SK-N-SH treated with all-trans-retinoic acid at 6 μM for 48 hours (cell line): ENCODE measurements at regions not wholly inside any gene's neighbourhood (a gene's known extent, or its start where the extent isn't known, plus 50 kb on each side); places are given as distances from the start of the nearest gene placed in this dataset.

ENCODE experiments used
- ATAC-seq: fragments of 200-7000 bp; cut with Tn5 transposase; 3 replicates; pipeline ENCODE4 v1.9.1; 2020; ENCODE audit warnings: mild to moderate bottlenecking, moderate library complexity
- BACH2 ChIP-seq: fragments of 250-450 bp; sonication (Bioruptor Pico); IDR thresholded peaks from 2 replicates; pipeline ENCODE4 v1.9.0; 2021; ENCODE audit warnings: mild to moderate bottlenecking, borderline replicate concordance
- CSDC2 ChIP-seq: fragments of 250-450 bp; sonication (Bioruptor Pico); IDR thresholded peaks from 2 replicates; pipeline ENCODE4 v1.5.0; 2020; ENCODE audit warnings: mild to moderate bottlenecking, moderate library complexity
- ESRRG ChIP-seq: fragments of 250-450 bp; sonication (Bioruptor Pico); IDR thresholded peaks from 2 replicates; pipeline ENCODE4 v1.6.1; 2021; ENCODE audit warnings: mild to moderate bottlenecking
- GLIS3 ChIP-seq: fragments of 250-450 bp; sonication (Bioruptor Pico); IDR thresholded peaks from 2 replicates; pipeline ENCODE4 v1.5.0; 2020; ENCODE audit warnings: mild to moderate bottlenecking, moderate library complexity
- ISL1 ChIP-seq: fragments of 250-450 bp; sonication (Bioruptor Pico); IDR thresholded peaks from 2 replicates; pipeline ENCODE4 v2.1.2; 2022; ENCODE audit warnings: mild to moderate bottlenecking, moderate library complexity
- OSR1 ChIP-seq: fragments of 250-450 bp; sonication (Bioruptor Pico); IDR thresholded peaks from 2 replicates; pipeline ENCODE4 v1.8.0; 2022; ENCODE audit warnings: moderate library complexity, mild to moderate bottlenecking, inconsistent platforms
- PPARA ChIP-seq: fragments of 250-450 bp; sonication (Bioruptor Pico); IDR thresholded peaks from 2 replicates; pipeline ENCODE4 v1.5.0; 2020; ENCODE audit warnings: mild to moderate bottlenecking, borderline replicate concordance
- RARB ChIP-seq: fragments of 250-450 bp; sonication (Bioruptor Pico); IDR thresholded peaks from 2 replicates; pipeline ENCODE4 v1.8.0; 2021; ENCODE audit warnings: mild to moderate bottlenecking, moderate library complexity
- SNAI2 ChIP-seq: fragments of 250-450 bp; sonication (Bioruptor Pico); IDR thresholded peaks from 2 replicates; pipeline ENCODE4 v1.5.0; 2020; ENCODE audit warnings: mild to moderate bottlenecking, moderate library complexity
- TCF4 ChIP-seq: fragments of 250-450 bp; sonication (Bioruptor Pico); IDR thresholded peaks from 2 replicates; pipeline ENCODE4 v1.8.0; 2021; ENCODE audit warnings: mild to moderate bottlenecking, moderate library complexity, borderline replicate concordance
- TOX ChIP-seq: fragments of 250-450 bp; sonication (Bioruptor Pico); IDR thresholded peaks from 2 replicates; pipeline ENCODE4 v1.8.0; 2021; ENCODE audit warnings: mild to moderate bottlenecking, moderate library complexity, borderline replicate concordance
- ZC3H10 ChIP-seq: fragments of 250-450 bp; sonication (Bioruptor Pico); IDR thresholded peaks from 2 replicates; pipeline ENCODE4 v1.5.1; 2021; ENCODE audit warnings: mild to moderate bottlenecking, moderate library complexity
- ZFP3 ChIP-seq: fragments of 250-450 bp; sonication (Bioruptor Pico); IDR thresholded peaks from 2 replicates; pipeline ENCODE4 v1.5.0; 2020; ENCODE audit warnings: mild to moderate bottlenecking, moderate library complexity
- ZFP30 ChIP-seq: fragments of 450-650 bp; formaldehyde crosslinking; IDR thresholded peaks from 2 replicates; pipeline ENCODE4 v1.5.0; 2022; ENCODE audit warnings: mild to moderate bottlenecking, moderate library complexity
- ZNF565 ChIP-seq: fragments of 450-650 bp; formaldehyde crosslinking; conservative IDR thresholded peaks from 2 replicates; pipeline ENCODE4 v1.5.0; 2020; ENCODE audit warnings: low read depth, mild to moderate bottlenecking, moderate library complexity
- ZNF70 ChIP-seq: fragments of 450-650 bp; formaldehyde crosslinking; IDR thresholded peaks from 2 replicates; pipeline ENCODE4 v1.5.0; 2020; ENCODE audit warnings: mild to moderate bottlenecking, moderate library complexity
- ZNF8 ChIP-seq: fragments of 450-650 bp; formaldehyde crosslinking; IDR thresholded peaks from 2 replicates; pipeline ENCODE4 v1.5.0; 2020; ENCODE audit warnings: mild to moderate bottlenecking, moderate library complexity
- TF ChIP-seq, protein P1 (sequence below): fragments of 250-450 bp; sonication (Bioruptor Pico); IDR thresholded peaks from 2 replicates; pipeline ENCODE4 v1.8.0; 2021; ENCODE audit warnings: low read depth, mild to moderate bottlenecking, moderate library complexity, borderline replicate concordance
- TF ChIP-seq, protein P2 (sequence below): fragments of 250-450 bp; sonication (Bioruptor Pico); IDR thresholded peaks from 2 replicates; pipeline ENCODE4 v1.5.0; 2020; ENCODE audit warnings: mild to moderate bottlenecking, moderate library complexity
- TF ChIP-seq, protein P3 (sequence below): fragments of 250-450 bp; sonication (Bioruptor Pico); IDR thresholded peaks from 2 replicates; pipeline ENCODE4 v1.5.1; 2021; ENCODE audit warnings: mild to moderate bottlenecking, moderate library complexity

DNA sequence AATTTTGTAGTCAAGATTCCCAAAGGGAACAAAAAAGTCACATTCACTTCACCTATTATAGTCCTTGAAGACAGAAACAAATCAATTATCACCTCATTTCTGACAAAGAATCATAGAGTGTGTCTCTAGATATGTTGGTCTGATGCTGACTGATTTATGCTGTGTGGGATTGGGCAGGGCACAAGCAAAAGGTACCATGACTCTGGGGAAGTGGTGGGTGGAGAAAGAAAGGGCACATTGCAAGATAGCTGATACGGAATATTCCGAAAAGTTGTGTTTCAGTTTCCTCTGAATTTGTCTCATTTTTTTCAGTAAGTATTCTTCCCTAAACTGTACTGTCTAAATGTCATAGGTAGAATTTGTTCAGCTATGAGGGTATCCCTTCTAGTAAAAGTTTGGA lies 268.0 kb downstream of the MREG start:
- TF ChIP-seq, protein P1, sequence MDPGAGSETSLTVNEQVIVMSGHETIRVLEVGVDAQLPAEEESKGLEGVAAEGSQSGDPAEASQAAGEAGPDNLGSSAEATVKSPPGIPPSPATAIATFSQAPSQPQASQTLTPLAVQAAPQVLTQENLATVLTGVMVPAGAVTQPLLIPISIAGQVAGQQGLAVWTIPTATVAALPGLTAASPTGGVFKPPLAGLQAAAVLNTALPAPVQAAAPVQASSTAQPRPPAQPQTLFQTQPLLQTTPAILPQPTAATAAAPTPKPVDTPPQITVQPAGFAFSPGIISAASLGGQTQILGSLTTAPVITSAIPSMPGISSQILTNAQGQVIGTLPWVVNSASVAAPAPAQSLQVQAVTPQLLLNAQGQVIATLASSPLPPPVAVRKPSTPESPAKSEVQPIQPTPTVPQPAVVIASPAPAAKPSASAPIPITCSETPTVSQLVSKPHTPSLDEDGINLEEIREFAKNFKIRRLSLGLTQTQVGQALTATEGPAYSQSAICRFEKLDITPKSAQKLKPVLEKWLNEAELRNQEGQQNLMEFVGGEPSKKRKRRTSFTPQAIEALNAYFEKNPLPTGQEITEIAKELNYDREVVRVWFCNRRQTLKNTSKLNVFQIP: no peak
- no peak for TF ChIP-seq ESRRG (CRISPR knock-in tag)
- no peak for TF ChIP-seq ZFP30 (CRISPR knock-in tag)
- TF ChIP-seq ZNF70 (CRISPR knock-in tag): no peak
- ATAC-seq: no peak

DNA sequence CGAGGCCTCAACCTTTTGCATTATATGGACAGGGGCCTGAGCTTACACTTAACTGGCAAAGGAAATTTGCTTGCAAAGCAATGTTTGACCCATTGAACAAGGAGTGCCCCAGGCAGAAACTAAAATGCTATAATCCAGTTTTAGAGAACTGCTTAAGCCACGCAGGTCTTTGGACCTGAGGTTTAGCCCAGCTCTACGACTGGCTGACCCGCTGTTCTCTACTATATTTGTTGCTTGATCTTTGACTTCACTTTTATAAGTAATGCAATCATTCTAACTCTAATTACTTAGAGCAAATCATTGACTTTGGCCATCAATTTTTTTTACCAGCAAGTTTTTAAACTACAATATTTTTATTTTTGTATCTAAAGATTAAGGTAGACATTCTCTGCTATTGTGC lies 268.8 kb downstream of the MREG start:
- no peak for TF ChIP-seq BACH2
- TF ChIP-seq, protein P1: no peak
- TF ChIP-seq, protein P2, sequence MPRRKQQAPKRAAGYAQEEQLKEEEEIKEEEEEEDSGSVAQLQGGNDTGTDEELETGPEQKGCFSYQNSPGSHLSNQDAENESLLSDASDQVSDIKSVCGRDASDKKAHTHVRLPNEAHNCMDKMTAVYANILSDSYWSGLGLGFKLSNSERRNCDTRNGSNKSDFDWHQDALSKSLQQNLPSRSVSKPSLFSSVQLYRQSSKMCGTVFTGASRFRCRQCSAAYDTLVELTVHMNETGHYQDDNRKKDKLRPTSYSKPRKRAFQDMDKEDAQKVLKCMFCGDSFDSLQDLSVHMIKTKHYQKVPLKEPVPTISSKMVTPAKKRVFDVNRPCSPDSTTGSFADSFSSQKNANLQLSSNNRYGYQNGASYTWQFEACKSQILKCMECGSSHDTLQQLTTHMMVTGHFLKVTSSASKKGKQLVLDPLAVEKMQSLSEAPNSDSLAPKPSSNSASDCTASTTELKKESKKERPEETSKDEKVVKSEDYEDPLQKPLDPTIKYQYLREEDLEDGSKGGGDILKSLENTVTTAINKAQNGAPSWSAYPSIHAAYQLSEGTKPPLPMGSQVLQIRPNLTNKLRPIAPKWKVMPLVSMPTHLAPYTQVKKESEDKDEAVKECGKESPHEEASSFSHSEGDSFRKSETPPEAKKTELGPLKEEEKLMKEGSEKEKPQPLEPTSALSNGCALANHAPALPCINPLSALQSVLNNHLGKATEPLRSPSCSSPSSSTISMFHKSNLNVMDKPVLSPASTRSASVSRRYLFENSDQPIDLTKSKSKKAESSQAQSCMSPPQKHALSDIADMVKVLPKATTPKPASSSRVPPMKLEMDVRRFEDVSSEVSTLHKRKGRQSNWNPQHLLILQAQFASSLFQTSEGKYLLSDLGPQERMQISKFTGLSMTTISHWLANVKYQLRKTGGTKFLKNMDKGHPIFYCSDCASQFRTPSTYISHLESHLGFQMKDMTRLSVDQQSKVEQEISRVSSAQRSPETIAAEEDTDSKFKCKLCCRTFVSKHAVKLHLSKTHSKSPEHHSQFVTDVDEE (CRISPR knock-in tag): no peak
- TF ChIP-seq, protein P3, sequence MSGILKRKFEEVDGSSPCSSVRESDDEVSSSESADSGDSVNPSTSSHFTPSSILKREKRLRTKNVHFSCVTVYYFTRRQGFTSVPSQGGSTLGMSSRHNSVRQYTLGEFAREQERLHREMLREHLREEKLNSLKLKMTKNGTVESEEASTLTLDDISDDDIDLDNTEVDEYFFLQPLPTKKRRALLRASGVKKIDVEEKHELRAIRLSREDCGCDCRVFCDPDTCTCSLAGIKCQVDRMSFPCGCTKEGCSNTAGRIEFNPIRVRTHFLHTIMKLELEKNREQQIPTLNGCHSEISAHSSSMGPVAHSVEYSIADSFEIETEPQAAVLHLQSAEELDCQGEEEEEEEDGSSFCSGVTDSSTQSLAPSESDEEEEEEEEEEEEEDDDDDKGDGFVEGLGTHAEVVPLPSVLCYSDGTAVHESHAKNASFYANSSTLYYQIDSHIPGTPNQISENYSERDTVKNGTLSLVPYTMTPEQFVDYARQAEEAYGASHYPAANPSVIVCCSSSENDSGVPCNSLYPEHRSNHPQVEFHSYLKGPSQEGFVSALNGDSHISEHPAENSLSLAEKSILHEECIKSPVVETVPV: no peak
- no peak for TF ChIP-seq RARB (CRISPR knock-in tag)
- no peak for TF ChIP-seq GLIS3 (CRISPR knock-in tag)
- no peak for TF ChIP-seq ISL1 (CRISPR knock-in tag)
- no peak for TF ChIP-seq ZNF8 (CRISPR knock-in tag)
- no peak for TF ChIP-seq CSDC2 (CRISPR knock-in tag)
- TF ChIP-seq ZFP3 (CRISPR knock-in tag): no peak
- TF ChIP-seq TCF4 (CRISPR knock-in tag): no peak
- TF ChIP-seq ZNF70 (CRISPR knock-in tag): no peak
- TF ChIP-seq ZFP30 (CRISPR knock-in tag): no peak

DNA sequence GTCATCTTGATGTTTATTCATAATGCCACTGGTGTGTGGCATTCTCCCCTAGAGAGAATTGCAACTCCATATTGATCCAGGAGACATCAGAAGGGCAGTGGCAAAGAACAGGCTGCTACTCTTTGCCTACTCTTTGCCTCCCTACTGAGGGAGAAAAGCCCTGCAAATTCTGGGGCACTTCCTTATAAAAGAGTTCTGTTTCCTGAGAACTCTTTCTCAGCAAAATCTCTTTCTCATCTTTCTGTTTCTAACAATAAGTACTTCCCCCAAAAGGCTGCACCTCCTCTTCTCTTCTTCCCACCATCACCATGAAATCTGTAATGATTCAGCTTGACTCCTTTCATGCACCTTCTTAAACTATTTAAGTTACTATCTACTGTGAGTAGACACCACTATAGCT lies 270.3 kb downstream of the MREG start:
- no peak for ATAC-seq
- TF ChIP-seq CSDC2 (CRISPR knock-in tag) (no peak), ZC3H10 (no peak), OSR1 (CRISPR knock-in tag) (no peak), RARB (CRISPR knock-in tag) (no peak), ZFP3 (CRISPR knock-in tag) (no peak), TCF4 (CRISPR knock-in tag) (no peak), TOX (CRISPR knock-in tag) (no peak), PPARA (CRISPR knock-in tag) (no peak), ZNF70 (CRISPR knock-in tag) (no peak), GLIS3 (CRISPR knock-in tag) (no peak), ZNF8 (CRISPR knock-in tag) (no peak), SNAI2 (CRISPR knock-in tag) (no peak), ISL1 (CRISPR knock-in tag) (no peak), ZNF565 (CRISPR knock-in tag) (no peak)
- TF ChIP-seq, protein P3: no peak
- TF ChIP-seq, protein P1: no peak

More for the DNA sequence above, 268.8 kb downstream of the MREG start:
- no peak for ATAC-seq
